HEK293 (cell line): ENCODE measurements at regions not wholly inside any gene's neighbourhood (a gene's known extent, or its start where the extent isn't known, plus 50 kb on each side); places are given as distances from the start of the nearest gene placed in this dataset.

Experiments
- CTCF ChIA-PET: fragments of 350-600 bp; formaldehyde crosslinking; extraction: SDS; loops from one replicate; lab custom pipeline; 2021; ENCODE audit warnings: antibody characterized with exemption; lab: Yijun Ruan, JAX
- POLR2A ChIA-PET: fragments of 300-600 bp; formaldehyde crosslinking; extraction: SDS; loops from one replicate; lab custom pipeline; 2020; ENCODE audit warnings: antibody characterized with exemption, inconsistent platforms; lab: Yijun Ruan, JAX
- H3K27ac ChIP-seq: fragments of 200-500 bp; sonication (Bioruptor generic); 2 replicates; pipeline ENCODE4 v1.5.1; 2014; ENCODE audit warnings: low read depth, low read length, control low read depth, inconsistent platforms; ENCODE audit errors: extremely low read depth
- H3K36me3 ChIP-seq, 2 experiments: fragments of 200-500 bp in 1 of 2; sonication (Bioruptor generic) in 1 of 2; 1 replicate in 1 of 2; 2 replicates in 1 of 2; pipeline ENCODE4 v1.5.1; 2014 to 2017; ENCODE audit warnings: inconsistent platforms in 2 of 2, low read length in 2 of 2; ENCODE audit not compliant: control insufficient read depth in 2 of 2, insufficient read depth in 1 of 2
- H3K4me1 ChIP-seq: fragments of 200-500 bp; sonication (Bioruptor generic); 2 replicates; pipeline ENCODE4 v1.5.1; 2014; ENCODE audit warnings: mild to moderate bottlenecking, low read length, inconsistent platforms; ENCODE audit not compliant: control insufficient read depth, insufficient read depth
- H3K4me3 ChIP-seq: 2 replicates; pipeline ENCODE4 v1.5.1; 2011; ENCODE audit warnings: low read depth, mild to moderate bottlenecking, control low read depth, low read length, moderate library complexity
- H3K9me3 ChIP-seq: fragments of 200-500 bp; sonication (Bioruptor generic); 2 replicates; pipeline ENCODE4 v1.5.1; 2014; ENCODE audit warnings: low read depth, low read length, inconsistent platforms; ENCODE audit not compliant: control insufficient read depth, insufficient read depth
- BCL11A ChIP-seq: fragments of 450-650 bp; formaldehyde crosslinking; IDR thresholded peaks from 2 replicates; pipeline ENCODE4 v1.5.1; 2016; ENCODE audit warnings: low read depth, missing biosample characterization, missing genetic modification characterization
- GLIS1 ChIP-seq: fragments of 450-650 bp; formaldehyde crosslinking; IDR thresholded peaks from 2 replicates; pipeline ENCODE4 v1.5.1; 2016; ENCODE audit warnings: missing biosample characterization, missing genetic modification characterization
- KLF1 ChIP-seq: fragments of 450-650 bp; formaldehyde crosslinking; IDR thresholded peaks from 2 replicates; pipeline ENCODE4 v1.5.1; 2016; ENCODE audit warnings: missing biosample characterization, missing genetic modification characterization
- MEIS1 ChIP-seq: sonication (generic); formaldehyde crosslinking; IDR thresholded peaks from 2 replicates; pipeline ENCODE4 v1.8.1; 2022; ENCODE audit warnings: missing genetic modification reagents, mild to moderate bottlenecking, borderline replicate concordance
- PBX3 ChIP-seq: sonication (generic); formaldehyde crosslinking; IDR thresholded peaks from 2 replicates; pipeline ENCODE4 v1.8.1; 2022; ENCODE audit warnings: mild to moderate bottlenecking, moderate library complexity, missing genetic modification reagents
- PRDM1 ChIP-seq: fragments of 450-650 bp; formaldehyde crosslinking; IDR thresholded peaks from 2 replicates; pipeline ENCODE4; 2016; ENCODE audit warnings: missing biosample characterization, missing genetic modification characterization
- ZBTB17 ChIP-seq: fragments of 450-650 bp; formaldehyde crosslinking; IDR thresholded peaks from 2 replicates; pipeline ENCODE4 v1.5.1; 2016; ENCODE audit warnings: missing biosample characterization, missing genetic modification characterization
- ZBTB26 ChIP-seq: fragments of 450-650 bp; formaldehyde crosslinking; optimal IDR thresholded peaks from 2 replicates; pipeline ENCODE3; 2016; ENCODE audit warnings: missing biosample characterization, mild to moderate bottlenecking, missing genetic modification characterization
- ZBTB7A ChIP-seq: fragments of 450-650 bp; formaldehyde crosslinking; IDR thresholded peaks from 2 replicates; pipeline ENCODE4 v1.5.1; 2016; ENCODE audit warnings: low read depth, missing biosample characterization, missing genetic modification characterization
- ZBTB8A ChIP-seq: fragments of 450-650 bp; formaldehyde crosslinking; IDR thresholded peaks from 2 replicates; pipeline ENCODE4 v1.5.1; 2016; ENCODE audit warnings: missing biosample characterization, missing genetic modification characterization
- ZFP69B ChIP-seq: fragments of 450-650 bp; formaldehyde crosslinking; IDR thresholded peaks from 2 replicates; pipeline ENCODE4 v1.5.1; 2016; ENCODE audit warnings: missing biosample characterization, missing genetic modification characterization
- ZNF121 ChIP-seq: fragments of 450-650 bp; formaldehyde crosslinking; IDR thresholded peaks from 2 replicates; pipeline ENCODE4 v1.5.1; 2016; ENCODE audit warnings: missing biosample characterization, missing genetic modification characterization
- ZNF18 ChIP-seq: fragments of 450-650 bp; formaldehyde crosslinking; IDR thresholded peaks from 2 replicates; pipeline ENCODE4 v1.5.1; 2016; ENCODE audit warnings: missing biosample characterization, missing genetic modification characterization
- ZNF23 ChIP-seq: fragments of 450-650 bp; formaldehyde crosslinking; IDR thresholded peaks from 2 replicates; pipeline ENCODE4 v1.5.1; 2016; ENCODE audit warnings: missing biosample characterization, missing genetic modification characterization, borderline replicate concordance
- ZNF24 ChIP-seq: fragments of 450-650 bp; formaldehyde crosslinking; IDR thresholded peaks from 2 replicates; pipeline ENCODE4 v1.5.1; 2016; ENCODE audit warnings: missing biosample characterization, missing genetic modification characterization
- ZNF26 ChIP-seq: fragments of 450-650 bp; formaldehyde crosslinking; IDR thresholded peaks from 2 replicates; pipeline ENCODE4 v1.5.1; 2016; ENCODE audit warnings: missing biosample characterization, missing genetic modification characterization
- ZNF423 ChIP-seq: fragments of 450-650 bp; formaldehyde crosslinking; IDR thresholded peaks from 2 replicates; pipeline ENCODE4 v1.5.1; 2016; ENCODE audit warnings: missing biosample characterization, missing genetic modification characterization
- ZNF514 ChIP-seq: fragments of 450-650 bp; formaldehyde crosslinking; IDR thresholded peaks from 2 replicates; pipeline ENCODE4 v1.5.1; 2016; ENCODE audit warnings: missing biosample characterization, missing genetic modification characterization
- ZNF610 ChIP-seq: fragments of 450-650 bp; formaldehyde crosslinking; IDR thresholded peaks from 2 replicates; pipeline ENCODE4 v1.5.1; 2016; ENCODE audit warnings: missing biosample characterization, missing genetic modification characterization, borderline replicate concordance
- ZNF701 ChIP-seq: fragments of 450-650 bp; formaldehyde crosslinking; IDR thresholded peaks from 2 replicates; pipeline ENCODE4 v1.5.1; 2016; ENCODE audit warnings: missing biosample characterization, missing genetic modification characterization
- ZNF837 ChIP-seq: fragments of 450-650 bp; formaldehyde crosslinking; IDR thresholded peaks from 2 replicates; pipeline ENCODE4 v1.5.1; 2016; ENCODE audit warnings: missing biosample characterization, missing genetic modification characterization
- ZSCAN16 ChIP-seq: fragments of 450-650 bp; formaldehyde crosslinking; IDR thresholded peaks from 2 replicates; pipeline ENCODE4 v1.5.1; 2016; ENCODE audit warnings: missing biosample characterization, missing genetic modification characterization
- ZSCAN30 ChIP-seq: fragments of 450-650 bp; IDR thresholded peaks from 2 replicates; pipeline ENCODE4 v1.5.1; 2018; ENCODE audit warnings: missing biosample characterization, mild to moderate bottlenecking, missing genetic modification characterization, moderate library complexity
- TF ChIP-seq, protein P1 (sequence below): fragments of 450-650 bp; formaldehyde crosslinking; IDR thresholded peaks from 2 replicates; pipeline ENCODE4 v1.5.1; 2016; ENCODE audit warnings: missing biosample characterization, missing genetic modification characterization
- TF ChIP-seq, protein P2 (sequence below): fragments of 450-650 bp; formaldehyde crosslinking; IDR thresholded peaks from 2 replicates; pipeline ENCODE4 v1.5.1; 2017; ENCODE audit warnings: missing biosample characterization, missing genetic modification characterization
- TF ChIP-seq, protein P3 (sequence below): fragments of 450-650 bp; formaldehyde crosslinking; IDR thresholded peaks from 2 replicates; pipeline ENCODE4 v1.5.1; 2016; ENCODE audit warnings: missing biosample characterization, missing genetic modification characterization

DNA sequence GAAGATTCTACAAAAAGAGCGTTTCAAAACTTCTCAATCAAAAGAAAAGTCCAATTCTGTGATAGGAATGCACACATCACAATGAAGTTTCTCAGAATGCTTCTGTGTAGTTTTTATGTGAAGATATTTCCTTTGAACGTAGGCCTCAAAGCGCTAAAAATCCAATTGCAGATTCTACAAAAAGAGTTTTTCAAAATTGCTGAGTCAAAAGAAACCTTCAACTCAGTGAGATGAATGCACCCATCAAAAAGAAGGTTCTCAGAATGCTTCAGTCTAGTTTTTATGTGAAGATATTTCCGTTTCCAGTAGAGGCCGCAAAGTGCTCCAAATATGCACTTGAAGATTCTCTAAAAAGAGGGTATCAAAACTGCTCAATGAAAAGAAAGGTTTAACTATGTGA, 319.7 kb upstream of the DEFB115 start:
- Histone ChIP-seq H3K9me3 (no peaks in the 10 kb centered on the region), H3K4me3 (no peak overlapping the region), H3K36me3 (no peaks in the 10 kb centered on the region), H3K4me1 (no peaks in the 10 kb centered on the region), H3K27ac (no peak overlapping the region)
- TF ChIP-seq ZNF23 (tag by site-specific recombination) = no peak
- TF ChIP-seq, protein P1, sequence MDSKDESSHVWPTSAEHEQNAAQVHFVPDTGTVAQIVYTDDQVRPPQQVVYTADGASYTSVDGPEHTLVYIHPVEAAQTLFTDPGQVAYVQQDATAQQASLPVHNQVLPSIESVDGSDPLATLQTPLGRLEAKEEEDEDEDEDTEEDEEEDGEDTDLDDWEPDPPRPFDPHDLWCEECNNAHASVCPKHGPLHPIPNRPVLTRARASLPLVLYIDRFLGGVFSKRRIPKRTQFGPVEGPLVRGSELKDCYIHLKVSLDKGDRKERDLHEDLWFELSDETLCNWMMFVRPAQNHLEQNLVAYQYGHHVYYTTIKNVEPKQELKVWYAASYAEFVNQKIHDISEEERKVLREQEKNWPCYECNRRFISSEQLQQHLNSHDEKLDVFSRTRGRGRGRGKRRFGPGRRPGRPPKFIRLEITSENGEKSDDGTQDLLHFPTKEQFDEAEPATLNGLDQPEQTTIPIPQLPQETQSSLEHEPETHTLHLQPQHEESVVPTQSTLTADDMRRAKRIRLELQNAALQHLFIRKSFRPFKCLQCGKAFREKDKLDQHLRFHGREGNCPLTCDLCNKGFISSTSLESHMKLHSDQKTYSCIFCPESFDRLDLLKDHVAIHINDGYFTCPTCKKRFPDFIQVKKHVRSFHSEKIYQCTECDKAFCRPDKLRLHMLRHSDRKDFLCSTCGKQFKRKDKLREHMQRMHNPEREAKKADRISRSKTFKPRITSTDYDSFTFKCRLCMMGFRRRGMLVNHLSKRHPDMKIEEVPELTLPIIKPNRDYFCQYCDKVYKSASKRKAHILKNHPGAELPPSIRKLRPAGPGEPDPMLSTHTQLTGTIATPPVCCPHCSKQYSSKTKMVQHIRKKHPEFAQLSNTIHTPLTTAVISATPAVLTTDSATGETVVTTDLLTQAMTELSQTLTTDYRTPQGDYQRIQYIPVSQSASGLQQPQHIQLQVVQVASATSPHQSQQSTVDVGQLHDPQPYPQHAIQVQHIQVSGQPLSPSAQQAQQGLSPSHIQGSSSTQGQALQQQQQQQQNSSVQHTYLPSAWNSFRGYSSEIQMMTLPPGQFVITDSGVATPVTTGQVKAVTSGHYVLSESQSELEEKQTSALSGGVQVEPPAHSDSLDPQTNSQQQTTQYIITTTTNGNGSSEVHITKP (tag by site-specific recombination) = no peak
- TF ChIP-seq ZNF514 (tag by site-specific recombination) = no peak
- TF ChIP-seq ZBTB26 (tag by site-specific recombination) = no peak
- TF ChIP-seq ZNF837 (tag by site-specific recombination) = no peak
- TF ChIP-seq GLIS1 = no peak
- no peak for TF ChIP-seq MEIS1 (CRISPR knock-in tag)
- no peak for TF ChIP-seq ZFP69B (tag by site-specific recombination)
- no peak for TF ChIP-seq PBX3
- TF ChIP-seq ZNF423 = no peak
- TF ChIP-seq ZBTB17 (tag by site-specific recombination) = no peak
- no peak for TF ChIP-seq ZNF26 (tag by site-specific recombination)
- TF ChIP-seq ZSCAN30 = no peak
- TF ChIP-seq ZNF701 (tag by site-specific recombination) = no peak
- TF ChIP-seq ZNF18 (tag by site-specific recombination) = no peak
- no peak for TF ChIP-seq BCL11A (tag by site-specific recombination)
- CTCF ChIA-PET = no interaction called here
- POLR2A ChIA-PET = no interaction called here

DNA sequence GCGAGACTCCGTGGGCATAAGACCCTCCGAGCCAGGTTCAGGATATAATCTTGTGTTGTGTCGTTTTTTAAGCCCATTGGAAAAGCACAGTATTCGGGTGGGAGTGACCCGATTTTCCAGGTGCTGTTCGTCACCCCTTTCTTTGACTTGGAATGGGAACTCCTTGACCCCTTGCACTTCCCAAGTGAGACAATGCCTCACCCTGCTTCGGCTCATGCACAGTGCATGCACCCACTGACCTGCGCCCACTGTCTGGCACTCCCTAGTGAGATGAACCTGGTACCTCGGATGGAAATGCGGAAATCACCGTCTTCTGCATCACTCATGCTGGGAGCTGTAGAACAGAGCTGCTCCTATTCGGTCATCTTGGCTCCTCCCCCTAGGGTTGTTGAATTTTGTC, 307.7 kb upstream of the DEFB115 start:
- Histone ChIP-seq H3K9me3 (no peaks in the 10 kb centered on the region), H3K4me1 (no peaks in the 10 kb centered on the region), H3K27ac (no peak overlapping the region), H3K4me3 (no peak overlapping the region), H3K36me3 (no peaks in the 10 kb centered on the region)
- CTCF ChIA-PET = no interaction called here
- POLR2A ChIA-PET = no interaction called here
- TF ChIP-seq ZNF24 (tag by site-specific recombination) (no peak), KLF1 (tag by site-specific recombination) (no peak), ZBTB8A (tag by site-specific recombination) (no peak), ZNF121 (tag by site-specific recombination) (no peak), ZNF610 (tag by site-specific recombination) (no peak), ZSCAN16 (tag by site-specific recombination) (no peak), PRDM1 (tag by site-specific recombination) (no peak), ZBTB7A (no peak)
- TF ChIP-seq, protein P2, sequence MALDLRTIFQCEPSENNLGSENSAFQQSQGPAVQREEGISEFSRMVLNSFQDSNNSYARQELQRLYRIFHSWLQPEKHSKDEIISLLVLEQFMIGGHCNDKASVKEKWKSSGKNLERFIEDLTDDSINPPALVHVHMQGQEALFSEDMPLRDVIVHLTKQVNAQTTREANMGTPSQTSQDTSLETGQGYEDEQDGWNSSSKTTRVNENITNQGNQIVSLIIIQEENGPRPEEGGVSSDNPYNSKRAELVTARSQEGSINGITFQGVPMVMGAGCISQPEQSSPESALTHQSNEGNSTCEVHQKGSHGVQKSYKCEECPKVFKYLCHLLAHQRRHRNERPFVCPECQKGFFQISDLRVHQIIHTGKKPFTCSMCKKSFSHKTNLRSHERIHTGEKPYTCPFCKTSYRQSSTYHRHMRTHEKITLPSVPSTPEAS (tag by site-specific recombination) = no peak
- TF ChIP-seq, protein P3, sequence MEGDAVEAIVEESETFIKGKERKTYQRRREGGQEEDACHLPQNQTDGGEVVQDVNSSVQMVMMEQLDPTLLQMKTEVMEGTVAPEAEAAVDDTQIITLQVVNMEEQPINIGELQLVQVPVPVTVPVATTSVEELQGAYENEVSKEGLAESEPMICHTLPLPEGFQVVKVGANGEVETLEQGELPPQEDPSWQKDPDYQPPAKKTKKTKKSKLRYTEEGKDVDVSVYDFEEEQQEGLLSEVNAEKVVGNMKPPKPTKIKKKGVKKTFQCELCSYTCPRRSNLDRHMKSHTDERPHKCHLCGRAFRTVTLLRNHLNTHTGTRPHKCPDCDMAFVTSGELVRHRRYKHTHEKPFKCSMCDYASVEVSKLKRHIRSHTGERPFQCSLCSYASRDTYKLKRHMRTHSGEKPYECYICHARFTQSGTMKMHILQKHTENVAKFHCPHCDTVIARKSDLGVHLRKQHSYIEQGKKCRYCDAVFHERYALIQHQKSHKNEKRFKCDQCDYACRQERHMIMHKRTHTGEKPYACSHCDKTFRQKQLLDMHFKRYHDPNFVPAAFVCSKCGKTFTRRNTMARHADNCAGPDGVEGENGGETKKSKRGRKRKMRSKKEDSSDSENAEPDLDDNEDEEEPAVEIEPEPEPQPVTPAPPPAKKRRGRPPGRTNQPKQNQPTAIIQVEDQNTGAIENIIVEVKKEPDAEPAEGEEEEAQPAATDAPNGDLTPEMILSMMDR (tag by site-specific recombination) = no peak
